ENCODE measurements at regions not wholly inside any gene's neighbourhood (a gene's known extent, or its start where the extent isn't known, plus 50 kb on each side); places are given as distances from the start of the nearest gene placed in this dataset.

DNA sequence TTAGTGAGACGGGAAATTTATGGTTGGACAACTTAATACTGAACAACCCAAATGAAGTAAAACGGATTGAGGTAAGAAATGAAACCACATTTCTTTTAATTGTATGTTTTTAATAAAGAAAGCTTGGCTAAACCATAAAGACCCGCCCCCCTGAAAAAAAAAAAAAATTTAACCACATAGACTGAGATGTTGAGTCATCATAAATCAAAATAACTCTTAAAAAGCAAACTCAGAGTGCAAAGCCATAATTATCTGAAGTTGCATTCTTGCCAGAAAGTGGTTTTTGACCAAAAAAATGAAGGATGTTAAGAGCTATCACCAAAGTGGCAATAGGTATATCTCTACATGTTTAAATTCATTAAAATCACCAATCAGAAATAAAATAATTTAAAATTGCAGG, 101.8 kb upstream of the COL21A1 start:
- H3K27me3 ChIP-seq (ENCODE audit: insufficient read depth, low read length) = no peaks in the 10 kb centered on the region
- intact Hi-C loops (cut with micrococcal nuclease) = no loop called here
- H3K4me1 ChIP-seq (ENCODE audit: control insufficient read depth in 1 of 2, insufficient read depth in 2 of 2, low read length in 2 of 2) = no peaks in the 10 kb centered on the region
- no peaks in the 10 kb centered on the region for H3K79me2 ChIP-seq (ENCODE audit: insufficient read depth, low read length)
- no peak overlapping the region for H3K27ac ChIP-seq (ENCODE audit: low read depth, low read length)
- ChIA-PET CTCF (interaction anchor here (1.4 kb wide), 1 partner anchor 9 kb away, joined by 5 read pairs; no protein-coding TSS in a partner anchor), POLR2A (no interaction called here), RAD21 (ENCODE audit: low non-redundant PET in 1 of 2, low total read pairs in 2 of 2, uncharacterized antibody in 2 of 2, unreplicated experiment in 2 of 2) (no interaction called here)
- H2AFZ ChIP-seq (ENCODE audit: low read depth, low read length, poor library complexity, severe bottlenecking) = no peak overlapping the region
- no peaks in the 10 kb centered on the region for H3K36me3 ChIP-seq (ENCODE audit: control insufficient read depth in 1 of 2, insufficient read depth in 2 of 2, low read length in 2 of 2)
- no peak overlapping the region for H3K4me3 ChIP-seq (replicated peaks in 1 of 2; ENCODE audit: low read depth in 1 of 2, low read length in 2 of 2)
- no peaks in the 10 kb centered on the region for H3K9me2 ChIP-seq (ENCODE audit: insufficient read depth)
- no peak overlapping the region for H3K9ac ChIP-seq (ENCODE audit: low read length)
- TF ChIP-seq JUND (IDR thresholded peaks at IDR 0.05) (no peak), YY1 (IDR thresholded peaks at IDR 0.05; ENCODE audit: extremely low read depth, insufficient replicate concordance, low read depth, low read length) (no peak), CEBPB (IDR thresholded peaks at IDR 0.05; ENCODE audit: low read depth) (no peak), SIN3A (IDR thresholded peaks at IDR 0.05; ENCODE audit: low read depth) (no peak), SP1 (IDR thresholded peaks at IDR 0.05; ENCODE audit: low read depth) (no peak), ELF1 (IDR thresholded peaks at IDR 0.05; ENCODE audit: borderline replicate concordance, low read depth) (no peak), CBX3 (IDR thresholded peaks at IDR 0.05; ENCODE audit: low read depth) (no peak), FOSL1 (IDR thresholded peaks at IDR 0.05; ENCODE audit: low read depth) (no peak), EGR1 (IDR thresholded peaks at IDR 0.05; ENCODE audit: low read depth) (no peak), ZFX (IDR thresholded peaks at IDR 0.05) (no peak), POLR2A (IDR thresholded peaks at IDR 0.05; ENCODE audit: borderline replicate concordance, extremely low read depth, insufficient read depth, insufficient read length) (no peak), REST (IDR thresholded peaks at IDR 0.05; ENCODE audit: low read depth) (no peak), EZH2phosphoT487 (IDR thresholded peaks at IDR 0.05; ENCODE audit: borderline replicate concordance) (no peak), TCF7L2 (IDR thresholded peaks at IDR 0.05; ENCODE audit: borderline replicate concordance, extremely low read depth, insufficient read depth, insufficient read length) (no peak), EZH2 (IDR thresholded peaks at IDR 0.05) (no peak)
- TF ChIP-seq, protein P1, sequence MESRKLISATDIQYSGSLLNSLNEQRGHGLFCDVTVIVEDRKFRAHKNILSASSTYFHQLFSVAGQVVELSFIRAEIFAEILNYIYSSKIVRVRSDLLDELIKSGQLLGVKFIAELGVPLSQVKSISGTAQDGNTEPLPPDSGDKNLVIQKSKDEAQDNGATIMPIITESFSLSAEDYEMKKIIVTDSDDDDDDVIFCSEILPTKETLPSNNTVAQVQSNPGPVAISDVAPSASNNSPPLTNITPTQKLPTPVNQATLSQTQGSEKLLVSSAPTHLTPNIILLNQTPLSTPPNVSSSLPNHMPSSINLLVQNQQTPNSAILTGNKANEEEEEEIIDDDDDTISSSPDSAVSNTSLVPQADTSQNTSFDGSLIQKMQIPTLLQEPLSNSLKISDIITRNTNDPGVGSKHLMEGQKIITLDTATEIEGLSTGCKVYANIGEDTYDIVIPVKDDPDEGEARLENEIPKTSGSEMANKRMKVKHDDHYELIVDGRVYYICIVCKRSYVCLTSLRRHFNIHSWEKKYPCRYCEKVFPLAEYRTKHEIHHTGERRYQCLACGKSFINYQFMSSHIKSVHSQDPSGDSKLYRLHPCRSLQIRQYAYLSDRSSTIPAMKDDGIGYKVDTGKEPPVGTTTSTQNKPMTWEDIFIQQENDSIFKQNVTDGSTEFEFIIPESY (IDR thresholded peaks at IDR 0.05; ENCODE audit: extremely low read depth, insufficient replicate concordance, low read length) = no peak
- no peak for ATAC-seq
- H3K4me2 ChIP-seq (ENCODE audit: low read length) = no peak overlapping the region
- BruUV-seq (replicated peaks) = no TSS peak
- DNase-seq (ENCODE audit: low read depth, low spot score) = no peak
- H3K9me3 ChIP-seq (ENCODE audit: control insufficient read depth in 1 of 2, insufficient read depth in 1 of 2, low read depth in 1 of 2, low read length in 2 of 2) = no peaks in the 10 kb centered on the region; a peak in 1 of 4 replicates
- H4K20me1 ChIP-seq (ENCODE audit: insufficient read depth) = no peaks in the 10 kb centered on the region

Data from HCT116 (cell line).